GM12878 (cell line): ENCODE measurements at regions not wholly inside any gene's neighbourhood (a gene's known extent, or its start where the extent isn't known, plus 50 kb on each side); places are given as distances from the start of the nearest gene placed in this dataset.

Source experiments
- ATAC-seq: fragments of 200-7000 bp; cut with Tn5 transposase; 3 replicates; pipeline ENCODE4 v1.9.1; 2020; ENCODE audit warnings: mild to moderate bottlenecking, moderate library complexity
- BruUV-seq: library from RNA; stranded (reverse); fragments of 400-500 nt; replicated peaks from 2 replicates; lab custom pipeline; 2021; lab: Mats Ljungman, UMichigan
- CTCF ChIA-PET: fragments of 300-600 bp; sonication (Branson Sonifier 250); formaldehyde crosslinking; extraction: SDS; loops from one replicate; lab custom pipeline; 2021; ENCODE audit warnings: inconsistent platforms; lab: Yijun Ruan, JAX
- POLR2A ChIA-PET: fragments of 350-600 bp; formaldehyde crosslinking; extraction: SDS; loops from one replicate; lab custom pipeline; 2021; ENCODE audit warnings: inconsistent platforms; lab: Charles Lee
- RAD21 ChIA-PET: fragments of 300-600 bp; sonication (Branson Sonifier 250); formaldehyde crosslinking; loops from one replicate; lab custom pipeline; 2023; ENCODE audit warnings: antibody characterized with exemption; ENCODE audit not compliant: unreplicated experiment; lab: Charles Lee
- SMC1A ChIA-PET: fragments of 300-600 bp; sonication (Branson Sonifier 250); formaldehyde crosslinking; loops from one replicate; lab custom pipeline; 2023; ENCODE audit not compliant: unreplicated experiment, uncharacterized antibody; lab: Charles Lee
- DNase-seq: peaks from one replicate; pipeline ENCODE4 v3.0.0-alpha.2; 2011; ENCODE audit warnings: low read depth, low spot score
- FAIRE-seq: peaks from 3 replicates; lab custom pipeline; 2011; peaks lifted over from hg19 to GRCh38; lab: Jason Lieb, UNC
- H2AFZ ChIP-seq: 2 replicates; pipeline ENCODE4 v1.6.0; 2011; ENCODE audit warnings: low read depth, low read length, control low read depth; ENCODE audit not compliant: control insufficient read depth
- H3K27ac ChIP-seq: 2 replicates; pipeline ENCODE4 v1.5.1; 2011; ENCODE audit warnings: control low read depth; ENCODE audit not compliant: control insufficient read depth, insufficient read depth
- H3K27me3 ChIP-seq, 2 experiments: replicated peaks in 1 of 2; 2 replicates each; pipeline versions ENCODE4 v1.6.0 to v1.6.1; 2011; ENCODE audit warnings: low read length in 1 of 2; ENCODE audit not compliant: control insufficient read depth in 2 of 2, insufficient read depth in 2 of 2
- H3K36me3 ChIP-seq, 2 experiments: 2 replicates each; pipeline ENCODE4 v1.5.1; 2011; ENCODE audit warnings: low read length in 1 of 2; ENCODE audit not compliant: control insufficient read depth in 2 of 2, insufficient read depth in 2 of 2
- H3K4me1 ChIP-seq: 2 replicates; pipeline ENCODE4 v1.6.1; 2011; ENCODE audit warnings: mild to moderate bottlenecking, low read length, moderate library complexity, mixed read lengths; ENCODE audit not compliant: control insufficient read depth, insufficient read depth
- H3K4me2 ChIP-seq: 2 replicates; pipeline ENCODE4 v1.6.0; 2011; ENCODE audit warnings: control low read depth; ENCODE audit not compliant: control insufficient read depth, insufficient read depth
- H3K4me3 ChIP-seq: fragments of 200-600 bp; sonication (generic); 2 replicates; pipeline ENCODE4 v1.5.1; 2016
- H3K79me2 ChIP-seq: 2 replicates; pipeline ENCODE4 v1.6.0; 2011; ENCODE audit warnings: low read length; ENCODE audit not compliant: control insufficient read depth, insufficient read depth
- H3K9ac ChIP-seq: 2 replicates; pipeline ENCODE4 v1.8.0; 2011; ENCODE audit warnings: low read length, control low read depth, mixed read lengths; ENCODE audit not compliant: control insufficient read depth, insufficient read depth
- H3K9me3 ChIP-seq: replicated peaks from 3 replicates; pipeline ENCODE4 v1.5.1; 2011; ENCODE audit warnings: mild to moderate bottlenecking, low read length; ENCODE audit not compliant: control insufficient read depth, insufficient read depth
- H4K20me1 ChIP-seq: 2 replicates; pipeline ENCODE4 v1.6.0; 2011; ENCODE audit not compliant: control insufficient read depth, insufficient read depth
- BACH1 ChIP-seq: fragments of 450-650 bp; IDR thresholded peaks from 2 replicates; pipeline ENCODE4 v1.6.1; 2017; ENCODE audit warnings: mild to moderate bottlenecking, borderline replicate concordance
- CTCF ChIP-seq, 3 experiments: IDR thresholded peaks in 2 of 3; conservative IDR thresholded peaks in 1 of 3; 2 replicates each; pipeline ENCODE4 v1.5.1; 2011; ENCODE audit warnings: low read depth in 3 of 3, low read length in 3 of 3, mild to moderate bottlenecking in 3 of 3, control low read depth in 2 of 3, moderate library complexity in 2 of 3, inconsistent platforms in 1 of 3, mixed read lengths in 1 of 3; ENCODE audit not compliant: control insufficient read depth in 2 of 3, insufficient read depth in 1 of 3; ENCODE audit errors: extremely low read depth in 1 of 3
- EED ChIP-seq: sonication (generic); IDR thresholded peaks from 2 replicates; pipeline ENCODE4 v1.6.1; 2016; ENCODE audit warnings: antibody characterized with exemption, low read depth
- IKZF1 ChIP-seq: fragments of 450-650 bp; conservative IDR thresholded peaks from 2 replicates; pipeline ENCODE4 v1.6.1; 2017; ENCODE audit warnings: antibody characterized with exemption, mild to moderate bottlenecking
- IKZF2 ChIP-seq, 2 experiments: fragments of 450-650 bp; IDR thresholded peaks; 2 replicates each; pipeline ENCODE4 v1.6.1; 2017; ENCODE audit warnings: mild to moderate bottlenecking in 2 of 2, moderate library complexity in 2 of 2
- POLR2A ChIP-seq: IDR thresholded peaks from 2 replicates; pipeline ENCODE4 v1.6.1; 2011; ENCODE audit warnings: low read depth, mild to moderate bottlenecking, low read length
- TCF3 ChIP-seq: IDR thresholded peaks from 2 replicates; pipeline ENCODE4 v1.6.1; 2012; ENCODE audit warnings: low read depth, mild to moderate bottlenecking, low read length, borderline replicate concordance; ENCODE audit not compliant: insufficient read depth
- ZNF592 ChIP-seq: fragments of 450-650 bp; IDR thresholded peaks from 2 replicates; pipeline ENCODE4 v1.6.1; 2017; ENCODE audit warnings: mild to moderate bottlenecking, moderate library complexity
- ZNF687 ChIP-seq: fragments of 450-650 bp; IDR thresholded peaks from 2 replicates; pipeline ENCODE4 v1.6.1; 2017; ENCODE audit warnings: mild to moderate bottlenecking, moderate library complexity
- WGBS: methylation state at CpG from one replicate; pipeline ENCODE4 v1.1.6; 2016; ENCODE audit warnings: low lambda C conversion rate; ENCODE audit not compliant: insufficient replicate concordance, insufficient coverage; ENCODE audit errors: missing lambda C conversion rate; 5-methylcytosine and 5-hydroxymethylcytosine counted together
- in situ Hi-C: fragments of 300-500 bp; cut with MboI; formaldehyde crosslinking; loops from 9 replicates; pipeline ENCODE4 v1.14.3; 2018; ENCODE audit warnings: mixed read lengths
- intact Hi-C: fragments of 100-400 bp; cut with micrococcal nuclease; formaldehyde crosslinking; loops from one replicate; pipeline ENCODE4 v1.14.2; 2022; ENCODE audit not compliant: unreplicated experiment

GRCh38 chr1:234976861-234977680 lies 151.6 kb downstream of the TOMM20 start:
- FAIRE-seq (no peak), ATAC-seq (no peak), DNase-seq (no peak)
- H4K20me1 ChIP-seq: no peaks in the 10 kb centered on the region
- no peak overlapping the region for H3K9ac ChIP-seq
- H3K27me3 ChIP-seq: no peaks in the 10 kb centered on the region
- POLR2A ChIA-PET: interaction anchor here (0.6 to 11.5 kb wide), 13 partner anchors 11 to 365 kb away, joined by 3 to 111 read pairs (median 5); no protein-coding TSS in a partner anchor
- CTCF ChIA-PET: interaction anchor here (0.7 to 7.3 kb wide), 14 partner anchors 10 to 376 kb away, joined by 3 to 43 read pairs (median 4); no protein-coding TSS in a partner anchor
- H2AFZ ChIP-seq: no peak overlapping the region
- peaks cover 9% of the 10 kb centered on the region for H3K79me2 ChIP-seq
- no peaks in the 10 kb centered on the region for H3K36me3 ChIP-seq
- H3K4me2 ChIP-seq: peak overlapping the region; percentile 11; the same call in 1 of the 2 replicates
- in situ Hi-C loops: loop anchor here (5.0 to 10.0 kb wide), 4 partner anchors 35 to 480 kb away; no protein-coding TSS in a partner anchor
- BruUV-seq: no TSS peak
- no peak overlapping the region for H3K4me3 ChIP-seq
- RAD21 ChIA-PET: interaction anchor here (0.5 to 13.6 kb wide), 20 partner anchors 12 to 478 kb away, joined by 3 to 258 read pairs (median 10); no protein-coding TSS in a partner anchor
- SMC1A ChIA-PET: interaction anchor here (0.6 to 13.6 kb wide), 28 partner anchors 9 to 477 kb away, joined by 3 to 229 read pairs (median 6); no protein-coding TSS in a partner anchor
- peaks cover 84% of the 10 kb centered on the region for H3K4me1 ChIP-seq
- H3K9me3 ChIP-seq: no peaks in the 10 kb centered on the region; the same call in 2 of the 3 replicates
- intact Hi-C loops: loop anchor here (2.0 to 5.0 kb wide), 2 partner anchors 252 to 370 kb away; no protein-coding TSS in a partner anchor
- WGBS: 92% methylated on average over 15 of the region's 15 CpGs
- peak overlapping the region; percentile 98 for H3K27ac ChIP-seq
- TF ChIP-seq ZNF687: 0 out of 2 replicates have a peak, but pooled peaks have one; percentile 18
- no peak for TF ChIP-seq POLR2A
- TF ChIP-seq IKZF1: 0 out of 2 replicates have a peak, but pooled peaks have one; percentile 28
- TF ChIP-seq ZNF592: 0 out of 2 replicates have a peak, but pooled peaks have one; percentile 8
- no peak for TF ChIP-seq BACH1
- no peak for TF ChIP-seq TCF3
- peak; percentile 74; the same call in 1 of the 2 replicates for TF ChIP-seq EED
- TF ChIP-seq IKZF2 (IDR thresholded peaks at IDR 0.05): peak; percentile 19 to 29; a peak in 1 of 4 replicates
- peak in 1 of 3 experiments; percentile 11; a peak in 1 of 6 replicates for TF ChIP-seq CTCF (IDR thresholded peaks at IDR 0.05 in 2 of 3, conservative IDR thresholded peaks at IDR 0.05 in 1 of 3; ENCODE audit: control insufficient read depth in 2 of 3, extremely low read depth in 1 of 3, insufficient read depth in 1 of 3, low read depth in 3 of 3, low read length in 3 of 3)
